GM12878 (cell line): ENCODE measurements at regions not wholly inside any gene's neighbourhood (a gene's known extent, or its start where the extent isn't known, plus 50 kb on each side); places are given as distances from the start of the nearest gene placed in this dataset.
"Not testable (repeated sequence)": the region's sequence is repeated elsewhere in the genome, so short reads cannot be mapped to it uniquely, and the experiment has no call there.

ENCODE experiments used
- BHLHE40 ChIP-seq, 2 experiments: fragments of 450-650 bp in 1 of 2; IDR thresholded peaks; 2 replicates each; pipeline ENCODE4 v1.6.1; 2011 to 2017; ENCODE audit warnings: low read depth in 2 of 2, borderline replicate concordance in 1 of 2, improper control_type of control experiment in 1 of 2, low read length in 1 of 2, mild to moderate bottlenecking in 1 of 2
- EZH2 ChIP-seq: IDR thresholded peaks from 2 replicates; pipeline ENCODE4 v1.6.1; 2012; ENCODE audit warnings: low read depth, mild to moderate bottlenecking, control low read depth, inconsistent platforms, low read length, borderline replicate concordance; ENCODE audit not compliant: control insufficient read depth
- FOS ChIP-seq: IDR thresholded peaks from 3 replicates; pipeline ENCODE4 v1.6.1; 2011; ENCODE audit warnings: borderline replicate concordance; ENCODE audit not compliant: insufficient read length; ENCODE audit errors: extremely low read depth
- GABPA ChIP-seq: IDR thresholded peaks from 2 replicates; pipeline ENCODE4 v1.6.1; 2014; ENCODE audit warnings: antibody characterized with exemption, low read depth, mild to moderate bottlenecking, inconsistent platforms
- HDAC2 ChIP-seq: fragments of 200-600 bp; sonication (generic); IDR thresholded peaks from 2 replicates; pipeline ENCODE4 v1.6.1; 2017
- MEF2B ChIP-seq: fragments of 450-650 bp; IDR thresholded peaks from 2 replicates; pipeline ENCODE4 v1.6.1; 2018; ENCODE audit warnings: mild to moderate bottlenecking, moderate library complexity; ENCODE audit not compliant: partially characterized antibody, poor library complexity, severe bottlenecking
- POLR2AphosphoS5 ChIP-seq: IDR thresholded peaks from 2 replicates; pipeline ENCODE4 v1.6.1; 2011; ENCODE audit warnings: mild to moderate bottlenecking, low read length, inconsistent platforms
- RAD21 ChIP-seq: IDR thresholded peaks from 2 replicates; pipeline ENCODE4 v1.6.1; 2011; ENCODE audit warnings: mild to moderate bottlenecking, low read depth, low read length, moderate library complexity; ENCODE audit not compliant: insufficient read depth
- SMC3 ChIP-seq: IDR thresholded peaks from 2 replicates; pipeline ENCODE4 v1.6.1; 2011; ENCODE audit warnings: low read length, improper control_type of control experiment, borderline replicate concordance
- SUZ12 ChIP-seq: fragments of 200-600 bp; sonication (generic); IDR thresholded peaks from one replicate; pipeline ENCODE4 v1.6.1; 2018; ENCODE audit warnings: antibody characterized with exemption, mild to moderate bottlenecking; ENCODE audit not compliant: unreplicated experiment
- ZSCAN29 ChIP-seq: fragments of 450-650 bp; IDR thresholded peaks from 2 replicates; pipeline ENCODE4 v1.6.1; 2017; ENCODE audit warnings: mild to moderate bottlenecking, moderate library complexity
- TF ChIP-seq, protein P1 (sequence below), 3 experiments: IDR thresholded peaks in 2 of 3; conservative IDR thresholded peaks in 1 of 3; 2 replicates each; pipeline ENCODE4 v1.5.1; 2011; ENCODE audit warnings: low read depth in 3 of 3, low read length in 3 of 3, mild to moderate bottlenecking in 3 of 3, control low read depth in 2 of 3, moderate library complexity in 2 of 3, inconsistent platforms in 1 of 3, mixed read lengths in 1 of 3; ENCODE audit not compliant: control insufficient read depth in 2 of 3, insufficient read depth in 1 of 3; ENCODE audit errors: extremely low read depth in 1 of 3
- TF ChIP-seq, protein P2 (sequence below): fragments of 150-350 bp; IDR thresholded peaks from 2 replicates; pipeline ENCODE4 v1.6.1; 2014; ENCODE audit warnings: mild to moderate bottlenecking, low read depth, low read length
- TF ChIP-seq, protein P3 (sequence below): fragments of 450-650 bp; IDR thresholded peaks from 2 replicates; pipeline ENCODE4 v1.6.1; 2017; ENCODE audit warnings: borderline replicate concordance

DNA sequence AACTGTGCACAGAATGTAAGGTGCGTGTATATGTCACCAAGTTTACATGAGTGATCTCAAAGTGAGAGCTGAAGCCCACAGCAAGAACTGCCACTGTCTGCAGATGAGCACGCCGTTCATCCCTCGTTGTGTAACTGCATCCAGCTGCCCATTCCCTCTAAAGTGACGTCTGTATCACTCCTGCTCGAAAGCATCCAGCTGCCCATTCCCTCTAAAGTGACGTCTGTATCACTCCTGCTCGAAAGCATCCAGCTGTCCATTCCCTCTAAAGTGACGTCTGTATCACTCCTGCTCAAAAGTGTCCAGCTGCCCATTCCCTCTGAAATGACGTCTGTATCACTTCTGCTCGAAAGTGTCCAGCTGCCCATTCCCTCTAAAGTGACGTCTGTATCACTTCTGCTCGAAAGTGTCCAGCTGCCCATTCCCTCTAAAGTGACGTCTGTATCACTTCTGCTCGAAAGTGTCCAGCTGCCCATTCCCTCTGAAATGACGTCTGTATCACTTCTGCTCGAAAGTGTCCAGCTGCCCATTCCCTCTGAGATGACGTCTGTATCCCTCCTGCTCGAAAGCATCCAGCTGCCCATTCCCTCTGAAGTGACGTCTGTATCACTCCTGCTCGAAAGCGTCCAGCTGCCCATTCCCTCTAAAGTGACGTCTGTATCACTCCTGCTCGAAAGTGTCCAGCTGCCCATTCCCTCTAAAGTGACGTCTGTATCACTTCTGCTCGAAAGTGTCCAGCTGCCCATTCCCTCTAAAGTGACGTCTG, 871.4 kb downstream of the TRIML1 start:
- not testable (repeated sequence) for TF ChIP-seq HDAC2; MEF2B; RAD21; POLR2AphosphoS5; EZH2; ZSCAN29; SUZ12; BHLHE40 (IDR thresholded peaks at IDR 0.05; ENCODE audit: borderline replicate concordance in 1 of 2, low read depth in 2 of 2, low read length in 1 of 2); GABPA; SMC3; FOS
- TF ChIP-seq, protein P1, sequence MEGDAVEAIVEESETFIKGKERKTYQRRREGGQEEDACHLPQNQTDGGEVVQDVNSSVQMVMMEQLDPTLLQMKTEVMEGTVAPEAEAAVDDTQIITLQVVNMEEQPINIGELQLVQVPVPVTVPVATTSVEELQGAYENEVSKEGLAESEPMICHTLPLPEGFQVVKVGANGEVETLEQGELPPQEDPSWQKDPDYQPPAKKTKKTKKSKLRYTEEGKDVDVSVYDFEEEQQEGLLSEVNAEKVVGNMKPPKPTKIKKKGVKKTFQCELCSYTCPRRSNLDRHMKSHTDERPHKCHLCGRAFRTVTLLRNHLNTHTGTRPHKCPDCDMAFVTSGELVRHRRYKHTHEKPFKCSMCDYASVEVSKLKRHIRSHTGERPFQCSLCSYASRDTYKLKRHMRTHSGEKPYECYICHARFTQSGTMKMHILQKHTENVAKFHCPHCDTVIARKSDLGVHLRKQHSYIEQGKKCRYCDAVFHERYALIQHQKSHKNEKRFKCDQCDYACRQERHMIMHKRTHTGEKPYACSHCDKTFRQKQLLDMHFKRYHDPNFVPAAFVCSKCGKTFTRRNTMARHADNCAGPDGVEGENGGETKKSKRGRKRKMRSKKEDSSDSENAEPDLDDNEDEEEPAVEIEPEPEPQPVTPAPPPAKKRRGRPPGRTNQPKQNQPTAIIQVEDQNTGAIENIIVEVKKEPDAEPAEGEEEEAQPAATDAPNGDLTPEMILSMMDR (IDR thresholded peaks at IDR 0.05 in 2 of 3, conservative IDR thresholded peaks at IDR 0.05 in 1 of 3; ENCODE audit: control insufficient read depth in 2 of 3, extremely low read depth in 1 of 3, insufficient read depth in 1 of 3, low read depth in 3 of 3, low read length in 3 of 3): not testable (repeated sequence)
- TF ChIP-seq, protein P2, sequence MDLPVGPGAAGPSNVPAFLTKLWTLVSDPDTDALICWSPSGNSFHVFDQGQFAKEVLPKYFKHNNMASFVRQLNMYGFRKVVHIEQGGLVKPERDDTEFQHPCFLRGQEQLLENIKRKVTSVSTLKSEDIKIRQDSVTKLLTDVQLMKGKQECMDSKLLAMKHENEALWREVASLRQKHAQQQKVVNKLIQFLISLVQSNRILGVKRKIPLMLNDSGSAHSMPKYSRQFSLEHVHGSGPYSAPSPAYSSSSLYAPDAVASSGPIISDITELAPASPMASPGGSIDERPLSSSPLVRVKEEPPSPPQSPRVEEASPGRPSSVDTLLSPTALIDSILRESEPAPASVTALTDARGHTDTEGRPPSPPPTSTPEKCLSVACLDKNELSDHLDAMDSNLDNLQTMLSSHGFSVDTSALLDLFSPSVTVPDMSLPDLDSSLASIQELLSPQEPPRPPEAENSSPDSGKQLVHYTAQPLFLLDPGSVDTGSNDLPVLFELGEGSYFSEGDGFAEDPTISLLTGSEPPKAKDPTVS: not testable (repeated sequence)
- TF ChIP-seq, protein P3, sequence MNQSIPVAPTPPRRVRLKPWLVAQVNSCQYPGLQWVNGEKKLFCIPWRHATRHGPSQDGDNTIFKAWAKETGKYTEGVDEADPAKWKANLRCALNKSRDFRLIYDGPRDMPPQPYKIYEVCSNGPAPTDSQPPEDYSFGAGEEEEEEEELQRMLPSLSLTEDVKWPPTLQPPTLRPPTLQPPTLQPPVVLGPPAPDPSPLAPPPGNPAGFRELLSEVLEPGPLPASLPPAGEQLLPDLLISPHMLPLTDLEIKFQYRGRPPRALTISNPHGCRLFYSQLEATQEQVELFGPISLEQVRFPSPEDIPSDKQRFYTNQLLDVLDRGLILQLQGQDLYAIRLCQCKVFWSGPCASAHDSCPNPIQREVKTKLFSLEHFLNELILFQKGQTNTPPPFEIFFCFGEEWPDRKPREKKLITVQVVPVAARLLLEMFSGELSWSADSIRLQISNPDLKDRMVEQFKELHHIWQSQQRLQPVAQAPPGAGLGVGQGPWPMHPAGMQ: not testable (repeated sequence)
